ENCODE measurements at regions not wholly inside any gene's neighbourhood (a gene's known extent, or its start where the extent isn't known, plus 50 kb on each side); places are given as distances from the start of the nearest gene placed in this dataset.
A peak's percentile ranks its signal among the peaks of the same experiment; 100 is the strongest.

DNA sequence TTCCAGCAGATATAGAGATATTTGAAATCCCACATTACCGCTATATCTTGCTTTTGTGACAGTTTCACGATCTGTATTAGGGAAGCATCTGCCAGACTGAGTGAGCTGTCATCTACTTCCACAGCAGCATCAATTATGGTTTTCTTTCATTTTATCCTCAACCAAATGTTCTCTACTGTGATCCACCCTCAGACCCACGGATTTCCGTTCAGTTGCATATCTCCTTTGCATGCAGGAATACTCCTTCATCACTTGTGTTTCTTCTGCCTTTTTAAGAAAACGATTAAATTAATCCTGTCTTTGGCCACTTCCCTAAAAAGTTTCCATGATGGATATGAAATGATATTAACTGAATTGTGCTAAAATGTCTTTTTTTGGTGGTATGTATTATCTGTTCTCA, 262.1 kb upstream of the ADGRB3 start:
- no peaks in the 10 kb centered on the region for H3K9me2 ChIP-seq (replicated peaks; ENCODE audit: low read length)
- peaks cover 12% of the 10 kb centered on the region for H3K4me1 ChIP-seq (ENCODE audit: insufficient read depth, low read length)
- no peak for ATAC-seq
- no peaks in the 10 kb centered on the region for H3K9me3 ChIP-seq (ENCODE audit: low read length)
- no peak overlapping the region for H3K4me2 ChIP-seq (ENCODE audit: low read length)
- no peaks in the 10 kb centered on the region for H3K79me2 ChIP-seq (ENCODE audit: low read length)
- H4K20me1 ChIP-seq (ENCODE audit: low read length), result no peaks in the 10 kb centered on the region
- H2AFZ ChIP-seq (ENCODE audit: low read length), result no peak overlapping the region
- CTCF ChIA-PET, result no interaction called here
- no peak overlapping the region for H3K9ac ChIP-seq (ENCODE audit: low read length)
- H3F3A ChIP-seq (ENCODE audit: low read length, unreplicated experiment), result no peaks in the 10 kb centered on the region
- TF ChIP-seq EZH2 (IDR thresholded peaks at IDR 0.05; ENCODE audit: low read length, unreplicated experiment) (no peak), EZH2phosphoT487 (IDR thresholded peaks at IDR 0.05; ENCODE audit: borderline replicate concordance, low read length) (no peak)
- TF ChIP-seq, protein P1, sequence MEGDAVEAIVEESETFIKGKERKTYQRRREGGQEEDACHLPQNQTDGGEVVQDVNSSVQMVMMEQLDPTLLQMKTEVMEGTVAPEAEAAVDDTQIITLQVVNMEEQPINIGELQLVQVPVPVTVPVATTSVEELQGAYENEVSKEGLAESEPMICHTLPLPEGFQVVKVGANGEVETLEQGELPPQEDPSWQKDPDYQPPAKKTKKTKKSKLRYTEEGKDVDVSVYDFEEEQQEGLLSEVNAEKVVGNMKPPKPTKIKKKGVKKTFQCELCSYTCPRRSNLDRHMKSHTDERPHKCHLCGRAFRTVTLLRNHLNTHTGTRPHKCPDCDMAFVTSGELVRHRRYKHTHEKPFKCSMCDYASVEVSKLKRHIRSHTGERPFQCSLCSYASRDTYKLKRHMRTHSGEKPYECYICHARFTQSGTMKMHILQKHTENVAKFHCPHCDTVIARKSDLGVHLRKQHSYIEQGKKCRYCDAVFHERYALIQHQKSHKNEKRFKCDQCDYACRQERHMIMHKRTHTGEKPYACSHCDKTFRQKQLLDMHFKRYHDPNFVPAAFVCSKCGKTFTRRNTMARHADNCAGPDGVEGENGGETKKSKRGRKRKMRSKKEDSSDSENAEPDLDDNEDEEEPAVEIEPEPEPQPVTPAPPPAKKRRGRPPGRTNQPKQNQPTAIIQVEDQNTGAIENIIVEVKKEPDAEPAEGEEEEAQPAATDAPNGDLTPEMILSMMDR (conservative IDR thresholded peaks at IDR 0.05; ENCODE audit: low read depth, low read length), result no peak
- no peak overlapping the region for H3K27ac ChIP-seq (ENCODE audit: low read length)
- intact Hi-C loops (cut with micrococcal nuclease), result no loop called here
- BruUV-seq (replicated peaks), result no TSS peak
- H3K4me3 ChIP-seq (ENCODE audit: low read length), result no peak overlapping the region
- H3K36me3 ChIP-seq (ENCODE audit: low read depth, low read length), result no peaks in the 10 kb centered on the region
- DNase-seq, result no peak
- H3K27me3 ChIP-seq (ENCODE audit: low read length), result no peaks in the 10 kb centered on the region
- POLR2A ChIA-PET (ENCODE audit: unreplicated experiment), result no interaction called here

DNA sequence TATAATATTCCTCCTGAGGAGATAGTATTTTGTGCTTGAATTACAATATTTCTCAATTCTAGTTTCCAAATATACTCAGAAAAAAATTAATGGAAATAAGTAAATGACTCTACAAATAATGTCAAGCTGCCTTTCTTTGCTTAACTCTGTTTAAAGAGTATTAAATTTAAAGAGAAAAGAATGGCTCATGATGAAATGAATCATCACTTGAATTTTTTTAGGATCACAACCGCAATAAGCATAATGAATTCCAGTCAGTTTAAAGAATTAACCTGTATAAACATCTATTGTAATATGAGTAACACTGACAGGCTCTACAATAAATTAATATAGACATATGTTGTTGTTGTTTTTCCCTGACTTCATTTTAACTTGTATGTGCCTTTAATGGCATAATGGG, 266.2 kb upstream of the ADGRB3 start:
- Histone ChIP-seq H2AFZ (ENCODE audit: low read length) (no peak overlapping the region), H3K9ac (ENCODE audit: low read length) (no peak overlapping the region), H3K79me2 (ENCODE audit: low read length) (no peaks in the 10 kb centered on the region), H3K9me2 (replicated peaks; ENCODE audit: low read length) (no peaks in the 10 kb centered on the region), H3K4me3 (ENCODE audit: low read length) (no peak overlapping the region), H3K4me1 (ENCODE audit: insufficient read depth, low read length) (peaks cover 12% of the 10 kb centered on the region), H4K20me1 (ENCODE audit: low read length) (no peaks in the 10 kb centered on the region), H3K27me3 (ENCODE audit: low read length) (no peaks in the 10 kb centered on the region), H3K27ac (ENCODE audit: low read length) (no peak overlapping the region), H3K36me3 (ENCODE audit: low read depth, low read length) (no peaks in the 10 kb centered on the region), H3K4me2 (ENCODE audit: low read length) (no peak overlapping the region), H3F3A (ENCODE audit: low read length, unreplicated experiment) (no peaks in the 10 kb centered on the region), H3K9me3 (ENCODE audit: low read length) (no peaks in the 10 kb centered on the region)
- TF ChIP-seq EZH2 (IDR thresholded peaks at IDR 0.05; ENCODE audit: low read length, unreplicated experiment) (no peak), EZH2phosphoT487 (IDR thresholded peaks at IDR 0.05; ENCODE audit: borderline replicate concordance, low read length) (no peak)
- TF ChIP-seq, protein P1 (conservative IDR thresholded peaks at IDR 0.05; ENCODE audit: low read depth, low read length), result no peak
- POLR2A ChIA-PET (ENCODE audit: unreplicated experiment), result no interaction called here
- CTCF ChIA-PET, result no interaction called here
- DNase-seq, result peak; percentile 53
- intact Hi-C loops (cut with micrococcal nuclease), result no loop called here
- peak; percentile 90 for ATAC-seq
- BruUV-seq (replicated peaks), result no TSS peak

DNA sequence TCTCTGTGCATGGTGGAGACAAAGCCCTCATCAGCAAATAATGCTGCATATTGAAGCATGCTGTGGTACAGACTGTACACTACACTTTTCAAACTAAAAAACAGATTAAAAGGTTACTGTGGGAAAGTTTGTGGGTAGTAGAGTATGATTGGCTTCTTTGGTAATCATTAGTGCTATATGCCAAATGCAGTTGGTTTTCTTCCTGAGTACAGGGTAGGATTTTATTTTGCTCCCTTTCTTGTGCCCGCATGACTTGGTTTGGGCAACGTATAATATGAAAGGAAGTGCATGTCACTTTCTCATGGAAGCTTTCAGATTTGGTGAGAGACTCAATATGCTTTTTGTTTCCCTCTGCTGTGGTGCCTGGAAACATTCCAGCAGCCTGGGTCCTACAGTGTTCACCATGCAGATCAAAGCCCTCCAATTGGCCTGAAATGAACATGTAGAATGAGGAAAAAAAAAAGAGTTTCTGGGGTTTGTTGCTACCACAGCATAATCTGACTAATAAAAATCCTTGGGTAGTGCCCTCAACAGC, 270.7 kb upstream of the ADGRB3 start:
- Histone ChIP-seq H4K20me1 (ENCODE audit: low read length) (no peaks in the 10 kb centered on the region), H3K4me2 (ENCODE audit: low read length) (no peak overlapping the region), H3K9ac (ENCODE audit: low read length) (no peak overlapping the region), H3K4me3 (ENCODE audit: low read length) (no peak overlapping the region), H3K9me2 (replicated peaks; ENCODE audit: low read length) (no peaks in the 10 kb centered on the region), H2AFZ (ENCODE audit: low read length) (no peak overlapping the region), H3F3A (ENCODE audit: low read length, unreplicated experiment) (no peaks in the 10 kb centered on the region), H3K27ac (ENCODE audit: low read length) (no peak overlapping the region), H3K9me3 (ENCODE audit: low read length) (no peaks in the 10 kb centered on the region), H3K4me1 (ENCODE audit: insufficient read depth, low read length) (peaks cover 11% of the 10 kb centered on the region), H3K79me2 (ENCODE audit: low read length) (no peaks in the 10 kb centered on the region), H3K27me3 (ENCODE audit: low read length) (no peaks in the 10 kb centered on the region), H3K36me3 (ENCODE audit: low read depth, low read length) (no peaks in the 10 kb centered on the region)
- CTCF ChIA-PET, result no interaction called here
- POLR2A ChIA-PET (ENCODE audit: unreplicated experiment), result no interaction called here
- ATAC-seq (no peak), DNase-seq (no peak)
- intact Hi-C loops (cut with micrococcal nuclease), result no loop called here
- BruUV-seq (replicated peaks), result no TSS peak
- no peak for TF ChIP-seq EZH2phosphoT487 (IDR thresholded peaks at IDR 0.05; ENCODE audit: borderline replicate concordance, low read length)
- no peak for TF ChIP-seq EZH2 (IDR thresholded peaks at IDR 0.05; ENCODE audit: low read length, unreplicated experiment)
- TF ChIP-seq, protein P1 (conservative IDR thresholded peaks at IDR 0.05; ENCODE audit: low read depth, low read length), result no peak
